Fibroblast of skin of right biceps (primary cell): ENCODE measurements at regions not wholly inside any gene's neighbourhood (a gene's known extent, or its start where the extent isn't known, plus 50 kb on each side); places are given as distances from the start of the nearest gene placed in this dataset.
"Not testable (repeated sequence)": the region's sequence is repeated elsewhere in the genome, so short reads cannot be mapped to it uniquely, and the experiment has no call there.

ENCODE experiments used
- DNase-seq: peaks from one replicate; pipeline ENCODE4 v3.0.0-alpha.2; 2013

DNA sequence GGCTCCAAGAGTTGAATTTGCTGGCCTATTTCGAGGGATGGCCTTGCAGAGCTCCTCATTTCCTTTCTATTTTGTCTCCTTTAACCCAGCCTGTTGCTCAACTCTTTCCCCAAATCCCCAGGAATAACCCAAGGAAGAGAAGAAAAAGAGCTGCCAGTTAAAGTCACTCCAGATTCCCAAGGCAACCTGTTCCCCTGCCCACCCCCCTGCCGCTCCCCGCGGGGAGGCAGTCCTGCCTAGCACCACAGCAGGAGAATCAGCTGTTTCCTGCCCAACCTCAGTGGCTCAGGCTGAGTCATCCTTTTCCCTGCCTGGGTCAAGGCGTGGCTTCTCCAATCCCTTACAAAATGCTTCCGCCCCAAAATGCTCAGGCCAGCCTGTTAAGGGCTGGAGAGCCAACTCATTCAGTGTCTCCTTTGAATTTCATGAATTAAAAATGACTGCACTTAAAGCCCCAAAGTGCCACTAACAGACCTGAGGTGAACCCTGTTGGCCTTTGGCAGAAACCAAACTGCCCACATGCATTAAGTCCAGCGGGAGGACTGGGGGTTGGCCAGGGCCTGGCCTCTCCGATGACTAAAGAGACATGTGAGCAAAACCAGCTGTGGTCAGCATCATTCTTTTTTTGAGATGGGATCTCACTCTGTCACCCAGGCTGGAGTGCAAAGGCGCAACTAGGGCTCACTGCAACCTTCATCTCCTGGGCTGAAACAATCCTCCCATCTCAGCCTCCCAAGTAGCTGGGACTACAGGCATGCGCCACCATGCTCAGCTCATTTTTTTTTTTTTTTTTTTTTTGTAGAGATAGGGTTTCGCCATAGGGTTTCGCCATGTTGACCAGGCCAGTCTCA lies 83.2 kb upstream of the KIF5B start:
- DNase-seq: peak; percentile 90

- DNase-seq: not testable (repeated sequence)
These were observed 80.7 kb upstream of the KIF5B start for GRCh38 chr10:32136927-32137326.

GRCh38 chr10:32135796-32136195 lies 79.6 kb upstream of the KIF5B start:
- DNase-seq: not testable (repeated sequence)

GRCh38 chr10:32132357-32132946 lies 76.2 kb upstream of the KIF5B start:
- DNase-seq: no peak

DNA sequence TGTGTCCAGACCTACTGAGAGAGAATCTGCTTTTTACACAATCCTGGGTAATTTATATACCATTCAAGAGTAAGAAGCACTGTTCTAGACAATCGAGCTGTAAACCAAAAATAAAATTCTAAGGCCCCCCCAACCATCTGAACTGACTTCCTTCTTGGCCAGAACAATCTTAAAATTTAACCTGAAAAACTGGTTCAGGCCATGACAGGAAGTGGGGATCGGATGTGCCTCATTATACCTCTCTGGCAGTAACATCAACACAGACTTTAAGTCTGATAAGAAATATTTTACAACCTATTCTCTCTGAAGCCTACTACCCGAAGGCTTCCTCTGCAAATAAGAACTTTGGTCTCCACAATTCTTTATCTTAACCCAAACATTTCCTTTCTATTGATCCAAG lies 75.2 kb upstream of the KIF5B start:
- no peak for DNase-seq

DNA sequence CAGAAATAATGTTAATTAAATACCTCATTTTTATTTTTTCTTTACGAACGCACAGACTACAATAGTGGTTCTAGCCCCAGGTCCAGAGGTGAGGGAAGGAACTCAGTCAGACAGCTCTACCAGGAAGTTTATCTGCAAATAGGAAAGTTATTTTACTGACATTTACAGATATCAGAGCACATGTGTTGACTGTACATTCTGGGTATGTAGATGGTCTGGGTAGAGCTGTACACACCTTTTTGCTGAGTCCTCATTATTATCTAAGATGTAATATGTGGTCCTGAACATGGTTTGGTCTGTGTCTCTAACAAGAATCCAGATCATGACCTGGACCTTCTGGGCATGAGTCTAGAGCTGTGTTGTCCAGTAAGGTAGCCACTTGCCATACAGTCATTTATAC lies 74.6 kb upstream of the KIF5B start:
- no peak for DNase-seq

- no peak for DNase-seq
These were observed 68.8 kb upstream of the KIF5B start for GRCh38 chr10:32125023-32125422.

GRCh38 chr10:32123021-32123420 lies 66.8 kb upstream of the KIF5B start:
- DNase-seq: no peak

DNA sequence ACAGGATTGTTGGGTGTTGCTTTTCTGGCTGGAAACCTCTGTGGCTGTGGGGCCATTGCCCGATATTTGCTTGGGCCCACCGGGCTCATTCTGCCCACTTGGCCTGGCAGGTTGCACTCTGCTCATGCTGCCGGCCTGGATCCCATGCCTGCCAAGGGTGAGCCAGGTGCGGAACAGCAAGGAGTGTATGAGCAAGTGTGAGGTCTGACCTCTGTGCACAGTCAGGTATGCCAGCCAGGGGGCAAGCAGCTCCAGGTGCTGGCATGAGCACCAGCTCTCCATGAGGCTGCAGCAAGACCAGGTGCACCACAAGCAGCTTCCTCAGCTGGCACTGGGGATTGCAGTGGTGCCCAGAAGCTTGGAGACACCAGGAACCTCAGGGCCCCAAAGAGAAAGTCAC lies 65.4 kb upstream of the KIF5B start:
- DNase-seq: no peak

DNA sequence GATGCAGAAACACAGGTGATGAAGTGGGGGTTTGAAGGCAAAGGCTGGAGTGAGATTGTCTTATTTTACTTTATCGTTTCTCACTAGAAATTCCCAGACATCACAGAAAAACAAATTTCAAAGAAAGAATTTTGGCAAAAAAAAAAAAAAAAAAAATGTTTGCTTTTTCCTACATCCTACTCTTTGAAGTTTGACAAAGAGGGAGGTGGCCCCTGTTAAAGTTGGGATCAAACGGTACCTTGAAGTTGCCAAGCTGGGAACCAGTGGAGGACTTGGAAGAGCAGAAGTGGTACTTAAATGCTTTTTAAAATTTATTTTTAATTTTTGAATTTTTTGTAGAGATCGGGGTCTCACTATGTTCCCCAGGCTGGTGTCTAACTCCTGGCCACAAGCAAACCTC lies 63.9 kb upstream of the KIF5B start:
- no peak for DNase-seq

DNA sequence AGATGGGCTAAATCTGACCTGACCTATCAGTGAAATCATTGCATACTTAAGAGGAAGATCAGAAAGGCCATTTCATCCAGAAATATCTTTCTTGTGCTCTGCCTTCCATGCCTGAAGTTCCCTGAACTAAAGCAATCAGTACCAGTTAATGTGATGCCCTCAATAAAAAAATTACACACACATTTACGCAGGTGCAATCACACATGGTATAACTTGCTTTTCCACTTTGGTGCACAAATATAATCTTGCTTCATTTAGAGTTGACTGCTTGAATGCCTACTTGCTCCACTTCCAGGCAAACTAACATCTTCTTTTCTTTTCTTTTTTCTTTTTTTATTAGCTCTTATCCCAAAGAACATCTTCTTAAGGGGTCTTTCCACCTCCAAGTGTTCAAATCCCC lies 58.3 kb upstream of the KIF5B start:
- DNase-seq: no peak

DNA sequence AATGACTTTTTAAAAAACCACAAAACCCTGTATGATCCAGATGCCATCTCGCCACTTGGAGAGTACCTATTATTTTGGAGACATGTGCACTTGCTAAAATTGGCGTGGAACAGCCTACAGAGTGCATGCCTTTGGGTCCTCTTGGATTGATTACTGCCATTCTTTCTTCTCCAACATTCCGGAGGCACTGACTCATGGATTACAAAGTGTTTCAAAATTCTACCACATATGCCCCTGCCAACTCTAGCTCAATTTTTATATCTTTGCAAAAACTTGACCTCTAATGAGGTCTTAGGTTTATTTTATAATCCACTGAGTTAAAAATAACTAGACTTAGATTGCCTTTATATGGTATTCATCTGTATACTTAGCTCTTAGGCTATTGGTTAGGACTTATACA lies 55.8 kb upstream of the KIF5B start:
- DNase-seq: peak; percentile 76

- DNase-seq: no peak
These were observed 55.4 kb upstream of the KIF5B start for GRCh38 chr10:32111585-32111984.

- no peak for DNase-seq
These were observed 54.6 kb upstream of the KIF5B start for GRCh38 chr10:32110790-32111189.

DNA sequence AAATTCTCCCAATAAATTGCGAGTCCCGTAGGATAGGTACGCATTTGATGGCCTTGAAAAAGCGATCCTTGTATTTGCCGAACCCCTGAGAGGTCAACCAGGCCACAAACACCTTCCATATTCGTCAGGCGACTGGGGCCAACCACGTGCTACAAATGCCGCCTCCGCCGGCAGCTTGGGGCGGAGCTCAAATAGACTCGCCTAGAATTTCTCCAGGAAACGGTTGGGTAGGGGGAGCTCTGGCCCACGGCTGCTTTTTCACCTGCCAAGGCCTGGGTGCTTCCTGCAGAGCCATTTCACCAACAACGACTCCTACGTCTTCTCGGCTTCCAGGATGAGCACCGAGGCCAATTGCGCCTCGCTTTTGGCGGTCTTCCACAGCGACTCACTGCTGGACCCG lies 53.4 kb upstream of the KIF5B start:
- no peak for DNase-seq
